Activated CD4-positive, alpha-beta T cell treated with anti-CD3 and anti-CD28 coated beads, Interleukin-2, amount 10 ng/mL, durations not matched to agents 24 days and 14 days (primary cell): ENCODE measurements at regions not wholly inside any gene's neighbourhood (a gene's known extent, or its start where the extent isn't known, plus 50 kb on each side); places are given as distances from the start of the nearest gene placed in this dataset.

Experiments used
- DNase-seq: peaks from one replicate; pipeline ENCODE4 v3.0.0; 2022
- H3K27ac Mint-ChIP-seq: one replicate; pipeline ENCODE4 v1.8.0; 2022; ENCODE audit warnings: mild to moderate bottlenecking, mixed read lengths
- H3K27me3 Mint-ChIP-seq: one replicate; pipeline ENCODE4 v1.8.0; 2022; ENCODE audit warnings: mixed read lengths
- H3K36me3 Mint-ChIP-seq: one replicate; pipeline ENCODE4 v1.8.0; 2022; ENCODE audit warnings: low read depth, mild to moderate bottlenecking, mixed read lengths
- H3K4me1 Mint-ChIP-seq: one replicate; pipeline ENCODE4 v1.8.0; 2021; ENCODE audit warnings: mixed read lengths
- H3K4me3 Mint-ChIP-seq: one replicate; pipeline ENCODE4 v1.8.0; 2022; ENCODE audit warnings: mild to moderate bottlenecking, moderate library complexity, mixed read lengths
- H3K9me3 Mint-ChIP-seq: one replicate; pipeline ENCODE4 v1.8.0; 2021; ENCODE audit warnings: mixed read lengths
- intact Hi-C: fragments of 100-400 bp; cut with micrococcal nuclease; formaldehyde crosslinking; loops from one replicate; pipeline ENCODE4 v1.15.1; 2023

- DNase-seq, result no peak
- no peaks in the 10 kb centered on the region for H3K4me1 Mint-ChIP-seq
- H3K27ac Mint-ChIP-seq, result no peak overlapping the region
- no peak overlapping the region for H3K4me3 Mint-ChIP-seq
- peaks cover 9% of the 10 kb centered on the region for H3K27me3 Mint-ChIP-seq
- H3K9me3 Mint-ChIP-seq, result no peaks in the 10 kb centered on the region
- intact Hi-C loops, result no loop called here
- H3K36me3 Mint-ChIP-seq, result no peaks in the 10 kb centered on the region
Observed at GRCh38 chr20:48352042-48352441, 475.8 kb downstream of the PREX1 start.

GRCh38 chr20:48350313-48350988 lies 477.3 kb downstream of the PREX1 start:
- no peak for DNase-seq
- Mint-ChIP-seq H3K4me3 (no peak overlapping the region), H3K27me3 (peaks cover 9% of the 10 kb centered on the region), H3K9me3 (no peaks in the 10 kb centered on the region), H3K27ac (no peak overlapping the region), H3K4me1 (no peaks in the 10 kb centered on the region), H3K36me3 (no peaks in the 10 kb centered on the region)
- intact Hi-C loops, result no loop called here

- no peaks in the 10 kb centered on the region for H3K4me1 Mint-ChIP-seq
- no peaks in the 10 kb centered on the region for H3K36me3 Mint-ChIP-seq
- intact Hi-C loops, result no loop called here
- no peak overlapping the region for H3K4me3 Mint-ChIP-seq
- peaks cover 9% of the 10 kb centered on the region for H3K27me3 Mint-ChIP-seq
- no peaks in the 10 kb centered on the region for H3K9me3 Mint-ChIP-seq
- DNase-seq, result no peak
- H3K27ac Mint-ChIP-seq, result no peak overlapping the region
Observed at GRCh38 chr20:48349656-48350055, 478.1 kb downstream of the PREX1 start.

- Mint-ChIP-seq H3K4me3 (no peak overlapping the region), H3K27me3 (peaks cover 9% of the 10 kb centered on the region), H3K36me3 (no peaks in the 10 kb centered on the region), H3K9me3 (no peaks in the 10 kb centered on the region), H3K4me1 (no peaks in the 10 kb centered on the region), H3K27ac (no peak overlapping the region)
- intact Hi-C loops, result no loop called here
- no peak for DNase-seq
Observed at GRCh38 chr20:48348022-48348421, 479.8 kb downstream of the PREX1 start.

- Mint-ChIP-seq H3K4me3 (no peak overlapping the region), H3K36me3 (no peaks in the 10 kb centered on the region), H3K27me3 (peaks cover 8% of the 10 kb centered on the region), H3K27ac (no peak overlapping the region), H3K4me1 (no peaks in the 10 kb centered on the region), H3K9me3 (no peaks in the 10 kb centered on the region)
- intact Hi-C loops, result no loop called here
- DNase-seq, result no peak
Observed at GRCh38 chr20:48342822-48343513, 484.8 kb downstream of the PREX1 start.

- intact Hi-C loops, result no loop called here
- Mint-ChIP-seq H3K4me3 (no peak overlapping the region), H3K36me3 (no peaks in the 10 kb centered on the region), H3K27me3 (peaks cover 10% of the 10 kb centered on the region), H3K27ac (no peak overlapping the region), H3K9me3 (no peaks in the 10 kb centered on the region), H3K4me1 (no peaks in the 10 kb centered on the region)
- no peak for DNase-seq
Observed at GRCh38 chr20:48340883-48341281, 486.9 kb downstream of the PREX1 start.

- no peak overlapping the region for H3K4me3 Mint-ChIP-seq
- intact Hi-C loops, result no loop called here
- H3K4me1 Mint-ChIP-seq, result no peaks in the 10 kb centered on the region
- no peaks in the 10 kb centered on the region for H3K9me3 Mint-ChIP-seq
- DNase-seq, result no peak
- peaks cover 12% of the 10 kb centered on the region for H3K27me3 Mint-ChIP-seq
- H3K36me3 Mint-ChIP-seq, result no peaks in the 10 kb centered on the region
- no peak overlapping the region for H3K27ac Mint-ChIP-seq
Observed at GRCh38 chr20:48339986-48340882, 487.6 kb downstream of the PREX1 start.

- Mint-ChIP-seq H3K9me3 (no peaks in the 10 kb centered on the region), H3K4me1 (no peaks in the 10 kb centered on the region), H3K27ac (no peak overlapping the region), H3K27me3 (peaks cover 12% of the 10 kb centered on the region), H3K4me3 (no peak overlapping the region), H3K36me3 (no peaks in the 10 kb centered on the region)
- intact Hi-C loops, result no loop called here
- no peak for DNase-seq
Observed at GRCh38 chr20:48339190-48339985, 488.4 kb downstream of the PREX1 start.

- DNase-seq, result no peak
- intact Hi-C loops, result no loop called here
- Mint-ChIP-seq H3K36me3 (no peaks in the 10 kb centered on the region), H3K9me3 (no peaks in the 10 kb centered on the region), H3K4me1 (no peaks in the 10 kb centered on the region), H3K4me3 (no peak overlapping the region), H3K27me3 (peaks cover 12% of the 10 kb centered on the region), H3K27ac (no peak overlapping the region)
Observed at GRCh38 chr20:48338717-48339116, 489.1 kb downstream of the PREX1 start.

GRCh38 chr20:48336597-48336996 lies 491.2 kb downstream of the PREX1 start:
- no peaks in the 10 kb centered on the region for H3K4me1 Mint-ChIP-seq
- no peaks in the 10 kb centered on the region for H3K36me3 Mint-ChIP-seq
- H3K4me3 Mint-ChIP-seq, result no peak overlapping the region
- H3K27ac Mint-ChIP-seq, result no peak overlapping the region
- H3K27me3 Mint-ChIP-seq, result peaks cover 12% of the 10 kb centered on the region
- H3K9me3 Mint-ChIP-seq, result no peaks in the 10 kb centered on the region
- intact Hi-C loops, result no loop called here
- DNase-seq, result no peak

GRCh38 chr20:48335308-48336050 lies 492.3 kb downstream of the PREX1 start:
- H3K27ac Mint-ChIP-seq, result no peak overlapping the region
- no peaks in the 10 kb centered on the region for H3K9me3 Mint-ChIP-seq
- no peak for DNase-seq
- no peak overlapping the region for H3K4me3 Mint-ChIP-seq
- peaks cover 11% of the 10 kb centered on the region for H3K27me3 Mint-ChIP-seq
- no peaks in the 10 kb centered on the region for H3K4me1 Mint-ChIP-seq
- intact Hi-C loops, result no loop called here
- H3K36me3 Mint-ChIP-seq, result no peaks in the 10 kb centered on the region

- Mint-ChIP-seq H3K4me1 (no peaks in the 10 kb centered on the region), H3K36me3 (no peaks in the 10 kb centered on the region), H3K9me3 (no peaks in the 10 kb centered on the region), H3K4me3 (no peak overlapping the region), H3K27ac (no peak overlapping the region), H3K27me3 (peaks cover 10% of the 10 kb centered on the region)
- intact Hi-C loops, result no loop called here
- no peak for DNase-seq
Observed at GRCh38 chr20:48333707-48334106, 494.1 kb downstream of the PREX1 start.

GRCh38 chr20:48332555-48332954 lies 495.2 kb downstream of the PREX1 start:
- Mint-ChIP-seq H3K4me3 (no peak overlapping the region), H3K27me3 (peaks cover 10% of the 10 kb centered on the region), H3K4me1 (no peaks in the 10 kb centered on the region), H3K36me3 (no peaks in the 10 kb centered on the region), H3K27ac (no peak overlapping the region), H3K9me3 (no peaks in the 10 kb centered on the region)
- no peak for DNase-seq
- intact Hi-C loops, result no loop called here
